ENCODE measurements at regions not wholly inside any gene's neighbourhood (a gene's known extent, or its start where the extent isn't known, plus 50 kb on each side); places are given as distances from the start of the nearest gene placed in this dataset.

DNA sequence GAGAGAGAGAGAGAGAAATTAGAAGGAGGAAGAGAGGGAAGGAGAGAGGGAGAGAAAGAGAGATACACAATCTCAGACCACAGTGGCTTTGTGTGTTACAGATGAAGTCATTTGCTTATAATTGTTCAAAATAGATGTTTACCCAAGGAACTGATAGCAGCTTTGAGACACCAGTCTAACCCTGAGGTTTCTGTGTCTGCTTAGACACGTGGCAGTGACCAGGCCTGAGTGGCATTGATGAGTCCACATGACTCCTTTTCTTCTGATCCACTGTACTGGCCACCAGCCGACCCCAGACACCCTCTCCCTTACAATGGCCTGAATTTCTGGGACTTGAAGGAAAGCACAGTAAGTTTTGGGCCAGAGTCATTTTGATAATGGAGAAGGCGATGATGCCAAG, 104.9 kb downstream of the DUSP10 start:
- TF ChIP-seq POLR2A (IDR thresholded peaks at IDR 0.05), result no peak
- TF ChIP-seq, protein P1, sequence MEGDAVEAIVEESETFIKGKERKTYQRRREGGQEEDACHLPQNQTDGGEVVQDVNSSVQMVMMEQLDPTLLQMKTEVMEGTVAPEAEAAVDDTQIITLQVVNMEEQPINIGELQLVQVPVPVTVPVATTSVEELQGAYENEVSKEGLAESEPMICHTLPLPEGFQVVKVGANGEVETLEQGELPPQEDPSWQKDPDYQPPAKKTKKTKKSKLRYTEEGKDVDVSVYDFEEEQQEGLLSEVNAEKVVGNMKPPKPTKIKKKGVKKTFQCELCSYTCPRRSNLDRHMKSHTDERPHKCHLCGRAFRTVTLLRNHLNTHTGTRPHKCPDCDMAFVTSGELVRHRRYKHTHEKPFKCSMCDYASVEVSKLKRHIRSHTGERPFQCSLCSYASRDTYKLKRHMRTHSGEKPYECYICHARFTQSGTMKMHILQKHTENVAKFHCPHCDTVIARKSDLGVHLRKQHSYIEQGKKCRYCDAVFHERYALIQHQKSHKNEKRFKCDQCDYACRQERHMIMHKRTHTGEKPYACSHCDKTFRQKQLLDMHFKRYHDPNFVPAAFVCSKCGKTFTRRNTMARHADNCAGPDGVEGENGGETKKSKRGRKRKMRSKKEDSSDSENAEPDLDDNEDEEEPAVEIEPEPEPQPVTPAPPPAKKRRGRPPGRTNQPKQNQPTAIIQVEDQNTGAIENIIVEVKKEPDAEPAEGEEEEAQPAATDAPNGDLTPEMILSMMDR (IDR thresholded peaks at IDR 0.05), result no peak

DNA sequence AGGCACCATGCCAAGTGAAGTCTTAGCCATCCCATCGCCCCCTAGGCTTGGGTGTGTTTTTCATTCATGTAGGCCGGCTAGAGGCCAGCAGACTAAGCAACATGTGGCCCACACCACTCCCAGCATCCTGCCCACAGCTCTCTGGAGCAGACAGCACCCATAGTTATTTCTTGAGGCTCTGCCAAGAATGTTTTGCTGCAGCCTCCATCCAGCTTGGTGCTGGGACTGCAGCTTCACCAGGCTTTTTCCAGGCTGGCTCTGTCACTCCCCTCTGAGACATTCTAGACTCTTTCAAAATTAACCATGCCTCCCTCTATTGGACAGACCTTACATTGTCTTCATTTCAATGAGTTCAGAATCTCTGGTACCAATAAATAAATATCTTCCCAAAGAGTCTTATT, 104.2 kb downstream of the DUSP10 start:
- Histone ChIP-seq H3K4me3 (replicated peaks in 1 of 3) (no peak overlapping the region), H3K4me1 (peaks cover 0 to 6% of the 10 kb centered on the region in 2 donors), H3K36me3 (no peaks in the 10 kb centered on the region), H3K27me3 (no peaks in the 10 kb centered on the region), H3K27ac (no peak overlapping the region), H3K9me3 (no peaks in the 10 kb centered on the region)
- intact Hi-C loops (cut with DNase I), result no loop called here
- TF ChIP-seq, protein P1 (IDR thresholded peaks at IDR 0.05), result peak in 2 of 6 experiments; percentile 11 to 13
- no peak for TF ChIP-seq POLR2A (IDR thresholded peaks at IDR 0.05)
- peak in 1 of 2 donors; percentile 6 for DNase-seq
- WGBS, 2 donors, result 69 to 78% methylated on average over 2 of the region's 2 CpGs

More for the DNA sequence above, 104.9 kb downstream of the DUSP10 start:
- Histone ChIP-seq H3K27ac (no peak overlapping the region), H3K27me3 (no peaks in the 10 kb centered on the region), H3K4me1 (peaks cover 0 to 6% of the 10 kb centered on the region in 2 donors), H3K4me3 (replicated peaks in 1 of 3) (no peak overlapping the region), H3K36me3 (no peaks in the 10 kb centered on the region), H3K9me3 (no peaks in the 10 kb centered on the region)
- no peak for DNase-seq
- 87 to 88% methylated on average over 3 of the region's 3 CpGs for WGBS, 2 donors
- intact Hi-C loops (cut with DNase I), result no loop called here

DNA sequence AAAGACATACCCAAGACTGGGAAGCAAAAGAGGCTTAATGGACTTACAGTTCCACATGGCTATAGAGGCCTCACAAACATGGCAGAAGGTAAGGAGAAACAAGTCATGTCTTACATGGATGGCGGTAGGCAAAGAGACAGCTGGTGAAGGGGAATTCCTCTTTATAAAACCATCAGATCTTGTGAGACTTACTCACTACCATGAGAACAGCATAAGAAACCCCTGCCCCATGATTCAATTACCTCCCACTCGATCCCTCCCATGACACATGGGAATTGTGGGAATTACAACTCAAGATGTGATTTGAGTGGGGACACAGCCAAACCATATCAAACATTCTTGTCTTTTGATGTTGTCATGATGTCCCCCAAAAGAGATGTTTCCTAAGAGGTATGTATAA, 103.3 kb downstream of the DUSP10 start:
- intact Hi-C loops (cut with DNase I), result no loop called here
- Histone ChIP-seq H3K27ac (no peak overlapping the region), H3K36me3 (no peaks in the 10 kb centered on the region), H3K9me3 (no peaks in the 10 kb centered on the region), H3K4me3 (replicated peaks in 1 of 3) (no peak overlapping the region), H3K4me1 (peaks cover 0 to 6% of the 10 kb centered on the region in 2 donors), H3K27me3 (no peaks in the 10 kb centered on the region)
- 93 to 98% methylated on average over 2 of the region's 2 CpGs for WGBS, 2 donors
- DNase-seq, result no peak
- TF ChIP-seq POLR2A (IDR thresholded peaks at IDR 0.05), result no peak
- TF ChIP-seq, protein P1 (IDR thresholded peaks at IDR 0.05), result no peak

DNA sequence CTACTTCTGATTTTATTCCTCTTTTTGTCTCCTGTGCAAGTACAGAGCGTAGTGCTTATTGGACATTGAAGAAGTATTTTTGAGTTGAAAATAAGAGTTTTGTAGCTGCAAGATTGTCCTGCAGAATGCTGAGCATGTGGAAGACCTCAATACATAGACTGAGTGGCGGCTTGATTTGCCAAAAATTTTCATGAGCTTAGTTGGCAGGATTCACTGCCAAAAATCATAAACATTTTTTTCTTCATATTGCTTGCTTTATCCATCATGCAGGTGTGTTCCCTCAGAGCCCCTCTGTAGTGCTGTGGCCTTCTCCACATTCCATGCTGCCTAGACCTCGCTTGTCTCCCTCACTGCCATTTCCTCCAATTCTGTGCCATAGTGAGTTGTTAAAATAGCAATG, 100.1 kb downstream of the DUSP10 start:
- WGBS, 2 donors, result 95 to 98% methylated on average over 3 of the region's 3 CpGs
- intact Hi-C loops (cut with DNase I), result no loop called here
- no peak for TF ChIP-seq POLR2A (IDR thresholded peaks at IDR 0.05)
- TF ChIP-seq, protein P1 (IDR thresholded peaks at IDR 0.05), result no peak
- Histone ChIP-seq H3K4me3 (replicated peaks in 1 of 3) (no peak overlapping the region), H3K9me3 (no peaks in the 10 kb centered on the region), H3K36me3 (no peaks in the 10 kb centered on the region), H3K27ac (no peak overlapping the region), H3K27me3 (no peaks in the 10 kb centered on the region), H3K4me1 (peaks cover 0 to 6% of the 10 kb centered on the region in 2 donors)
- DNase-seq, result no peak

DNA sequence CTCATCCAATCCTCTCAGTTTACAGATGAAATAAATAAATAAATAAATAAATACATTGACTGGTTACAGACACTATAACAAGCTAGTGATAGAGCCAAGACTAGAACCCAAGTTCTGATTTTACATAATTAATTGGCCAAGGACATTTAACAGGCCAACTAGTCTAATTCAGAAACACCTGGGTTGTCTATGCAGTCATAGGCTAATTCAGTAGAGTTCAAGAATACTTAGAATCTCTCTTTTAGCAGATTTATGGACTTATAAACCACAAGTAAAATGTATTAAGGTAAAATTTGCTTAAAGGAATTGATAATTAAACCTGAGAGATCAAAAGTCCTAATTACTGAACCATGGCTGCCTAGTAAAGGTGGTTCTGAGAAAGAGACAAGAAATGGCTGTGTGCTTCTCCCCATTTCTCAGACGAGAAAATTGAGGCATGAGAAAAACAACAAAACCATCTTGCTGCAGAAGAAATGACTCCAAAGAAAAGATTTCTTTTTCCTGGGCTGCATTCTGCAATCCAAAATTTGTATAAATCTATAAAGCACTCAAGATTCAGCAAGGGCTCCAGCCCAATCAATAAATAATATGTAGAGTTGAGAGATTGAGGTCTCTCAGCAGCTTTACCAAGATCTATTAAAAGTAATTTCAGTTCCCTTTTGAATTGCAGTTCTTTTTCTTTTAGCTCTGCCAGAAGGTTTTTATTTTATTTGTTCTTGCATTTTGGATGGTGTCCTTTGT, 98.3 kb downstream of the DUSP10 start:
- 75 to 91% methylated on average over 1 of the region's 1 CpG for WGBS, 2 donors
- Histone ChIP-seq H3K4me3 (replicated peaks in 1 of 3) (no peak overlapping the region), H3K4me1 (no peaks in the 10 kb centered on the region), H3K9me3 (no peaks in the 10 kb centered on the region), H3K27me3 (no peaks in the 10 kb centered on the region), H3K27ac (no peak overlapping the region), H3K36me3 (no peaks in the 10 kb centered on the region)
- no peak for TF ChIP-seq POLR2A (IDR thresholded peaks at IDR 0.05)
- TF ChIP-seq, protein P1 (IDR thresholded peaks at IDR 0.05), result no peak
- DNase-seq, result no peak
- intact Hi-C loops (cut with DNase I), result no loop called here

Measured in thyroid gland (tissue), 4 donors.